ENCODE measurements at regions not wholly inside any gene's neighbourhood (a gene's known extent, or its start where the extent isn't known, plus 50 kb on each side); places are given as distances from the start of the nearest gene placed in this dataset.

GRCh38 chr2:103525756-103526155 is 763.9 kb downstream of the TMEM182 start:
- no CpG with 5 or more reads among the region's 2 CpGs for WGBS (ENCODE audit: insufficient coverage, insufficient read length)
- no peaks in the 10 kb centered on the region for H3K27me3 ChIP-seq (ENCODE audit: control insufficient read depth, insufficient read depth, low read length)
- no peak overlapping the region for H3K27ac ChIP-seq (ENCODE audit: low read length)
- no peaks in the 10 kb centered on the region for H3K36me3 ChIP-seq (ENCODE audit: control insufficient read depth, insufficient read depth, low read length)
- DNase-seq (ENCODE audit: low read depth, low spot score): no peak
- no peaks in the 10 kb centered on the region for H3K4me1 ChIP-seq (ENCODE audit: control insufficient read depth, insufficient read depth, low read length)
- H3K9me3 ChIP-seq (ENCODE audit: control insufficient read depth, insufficient read depth, low read length): no peaks in the 10 kb centered on the region
- no peak overlapping the region for H3K4me3 ChIP-seq (ENCODE audit: low read length)

GRCh38 chr2:103526757-103527156 is 764.9 kb downstream of the TMEM182 start:
- Histone ChIP-seq H3K36me3 (ENCODE audit: control insufficient read depth, insufficient read depth, low read length) (no peaks in the 10 kb centered on the region), H3K4me3 (ENCODE audit: low read length) (no peak overlapping the region), H3K9me3 (ENCODE audit: control insufficient read depth, insufficient read depth, low read length) (no peaks in the 10 kb centered on the region), H3K27ac (ENCODE audit: low read length) (no peak overlapping the region), H3K27me3 (ENCODE audit: control insufficient read depth, insufficient read depth, low read length) (no peaks in the 10 kb centered on the region), H3K4me1 (ENCODE audit: control insufficient read depth, insufficient read depth, low read length) (no peaks in the 10 kb centered on the region)
- WGBS (ENCODE audit: insufficient coverage, insufficient read length): no CpG with 5 or more reads among the region's 9 CpGs
- no peak for DNase-seq (ENCODE audit: low read depth, low spot score)

DNA sequence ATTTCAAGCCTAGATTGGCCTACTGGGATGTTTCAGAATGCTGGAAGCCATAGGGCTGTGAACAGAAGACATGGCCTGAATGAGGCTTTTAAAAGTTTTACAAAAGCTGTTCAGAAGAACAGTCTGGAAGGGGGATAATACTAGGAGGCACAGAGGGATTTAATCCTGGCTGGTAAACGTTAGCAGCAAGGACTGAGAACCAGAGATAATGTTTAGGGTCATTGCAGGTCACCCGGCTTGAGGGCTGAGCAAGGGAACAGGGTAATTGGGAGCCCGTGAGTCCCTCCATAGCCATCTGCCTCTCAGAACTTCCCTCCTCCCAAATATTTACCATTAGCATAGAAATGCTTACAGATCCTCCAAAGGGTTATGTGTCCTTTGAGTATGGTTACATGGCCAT is 765.4 kb downstream of the TMEM182 start:
- WGBS (ENCODE audit: insufficient coverage, insufficient read length): no CpG with 5 or more reads among the region's 3 CpGs
- DNase-seq (ENCODE audit: low read depth, low spot score): no peak
- H3K9me3 ChIP-seq (ENCODE audit: control insufficient read depth, insufficient read depth, low read length): no peaks in the 10 kb centered on the region
- no peak overlapping the region for H3K4me3 ChIP-seq (ENCODE audit: low read length)
- no peak overlapping the region for H3K27ac ChIP-seq (ENCODE audit: low read length)
- H3K36me3 ChIP-seq (ENCODE audit: control insufficient read depth, insufficient read depth, low read length): no peaks in the 10 kb centered on the region
- no peaks in the 10 kb centered on the region for H3K4me1 ChIP-seq (ENCODE audit: control insufficient read depth, insufficient read depth, low read length)
- H3K27me3 ChIP-seq (ENCODE audit: control insufficient read depth, insufficient read depth, low read length): no peaks in the 10 kb centered on the region

DNA sequence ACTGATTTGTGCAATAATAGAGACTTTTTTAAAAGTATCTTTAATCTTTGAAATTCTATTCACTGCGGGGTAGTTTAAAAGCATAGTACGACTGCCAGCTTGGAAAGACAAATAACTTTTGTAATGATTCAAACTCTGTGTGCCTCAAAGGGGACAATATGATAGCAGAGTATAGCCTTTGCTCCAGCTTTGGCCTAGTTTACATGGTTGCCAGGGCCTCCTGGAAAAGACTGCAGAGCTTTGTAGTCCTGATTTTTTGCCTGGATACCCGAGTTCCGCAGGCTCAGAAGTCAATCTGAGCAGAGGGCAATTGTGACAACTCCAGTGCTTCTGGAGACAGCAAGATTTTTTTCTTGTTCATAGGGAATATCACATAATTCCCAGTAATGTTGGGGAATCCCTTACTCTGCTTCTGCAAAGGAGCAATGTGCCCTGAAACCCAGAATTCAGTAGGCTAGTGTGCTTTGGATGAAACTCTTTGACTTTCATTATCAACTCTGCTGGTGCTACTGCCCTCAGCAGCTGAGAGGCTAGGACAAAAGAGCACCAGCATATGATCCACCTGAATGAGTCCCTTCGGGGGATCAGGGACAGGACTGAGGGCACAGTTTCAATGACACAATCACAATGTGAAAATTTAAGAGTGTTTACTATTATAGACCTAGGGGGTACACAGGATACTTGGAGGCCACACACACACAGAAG is 768.1 kb downstream of the TMEM182 start:
- DNase-seq (ENCODE audit: low read depth, low spot score): no peak
- no CpG with 5 or more reads among the region's 5 CpGs for WGBS (ENCODE audit: insufficient coverage, insufficient read length)
- H3K9me3 ChIP-seq (ENCODE audit: control insufficient read depth, insufficient read depth, low read length): no peaks in the 10 kb centered on the region

DNA sequence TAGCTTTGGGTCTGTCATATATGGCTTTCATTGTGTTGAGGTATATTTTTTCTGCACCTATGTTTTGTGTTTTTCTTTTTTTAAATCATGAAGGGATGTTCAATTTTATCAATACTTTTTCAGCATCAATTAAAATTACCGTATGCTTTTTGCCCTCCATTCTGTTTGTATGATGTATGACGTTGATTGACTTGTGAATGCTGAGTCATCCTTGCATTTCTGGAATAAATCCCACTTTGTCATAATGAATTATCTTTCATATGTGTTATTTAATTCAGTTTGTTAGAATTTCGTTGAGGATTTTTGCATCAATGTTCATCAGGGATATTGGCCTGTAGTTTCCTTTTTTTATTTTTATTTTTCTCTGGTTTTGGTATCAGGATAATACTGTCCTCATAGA is 790.9 kb downstream of the TMEM182 start:
- no peak for DNase-seq (ENCODE audit: low read depth, low spot score)
- Histone ChIP-seq H3K4me1 (ENCODE audit: control insufficient read depth, insufficient read depth, low read length) (no peaks in the 10 kb centered on the region), H3K9me3 (ENCODE audit: control insufficient read depth, insufficient read depth, low read length) (no peaks in the 10 kb centered on the region), H3K27me3 (ENCODE audit: control insufficient read depth, insufficient read depth, low read length) (no peaks in the 10 kb centered on the region), H3K36me3 (ENCODE audit: control insufficient read depth, insufficient read depth, low read length) (no peaks in the 10 kb centered on the region), H3K4me3 (ENCODE audit: low read length) (no peak overlapping the region), H3K27ac (ENCODE audit: low read length) (no peak overlapping the region)
- WGBS (ENCODE audit: insufficient coverage, insufficient read length): no CpG with 5 or more reads among the region's 3 CpGs

More for the DNA sequence above, 768.1 kb downstream of the TMEM182 start:
- Histone ChIP-seq H3K4me1 (ENCODE audit: control insufficient read depth, insufficient read depth, low read length) (no peaks in the 10 kb centered on the region), H3K27ac (ENCODE audit: low read length) (no peak overlapping the region), H3K36me3 (ENCODE audit: control insufficient read depth, insufficient read depth, low read length) (no peaks in the 10 kb centered on the region), H3K27me3 (ENCODE audit: control insufficient read depth, insufficient read depth, low read length) (no peaks in the 10 kb centered on the region), H3K4me3 (ENCODE audit: low read length) (no peak overlapping the region)

GRCh38 chr2:103594823-103595222 is 833.0 kb downstream of the TMEM182 start:
- DNase-seq (ENCODE audit: low read depth, low spot score): no peak
- no CpG with 5 or more reads among the region's 3 CpGs for WGBS (ENCODE audit: insufficient coverage, insufficient read length)
- no peaks in the 10 kb centered on the region for H3K36me3 ChIP-seq (ENCODE audit: control insufficient read depth, insufficient read depth, low read length)
- H3K9me3 ChIP-seq (ENCODE audit: control insufficient read depth, insufficient read depth, low read length): no peaks in the 10 kb centered on the region; the same call in 1 of the 2 replicates
- H3K27me3 ChIP-seq (ENCODE audit: control insufficient read depth, insufficient read depth, low read length): no peaks in the 10 kb centered on the region
- H3K4me3 ChIP-seq (ENCODE audit: low read length): no peak overlapping the region
- no peak overlapping the region for H3K27ac ChIP-seq (ENCODE audit: low read length)
- no peaks in the 10 kb centered on the region for H3K4me1 ChIP-seq (ENCODE audit: control insufficient read depth, insufficient read depth, low read length)

GRCh38 chr2:103605071-103605780 is 843.4 kb downstream of the TMEM182 start:
- WGBS (ENCODE audit: insufficient coverage, insufficient read length): no CpG with 5 or more reads among the region's 7 CpGs
- H3K4me1 ChIP-seq (ENCODE audit: control insufficient read depth, insufficient read depth, low read length): no peaks in the 10 kb centered on the region
- no peaks in the 10 kb centered on the region for H3K36me3 ChIP-seq (ENCODE audit: control insufficient read depth, insufficient read depth, low read length)
- no peaks in the 10 kb centered on the region for H3K9me3 ChIP-seq (ENCODE audit: control insufficient read depth, insufficient read depth, low read length)
- no peak for DNase-seq (ENCODE audit: low read depth, low spot score)
- H3K4me3 ChIP-seq (ENCODE audit: low read length): no peak overlapping the region
- no peak overlapping the region for H3K27ac ChIP-seq (ENCODE audit: low read length)
- no peaks in the 10 kb centered on the region for H3K27me3 ChIP-seq (ENCODE audit: control insufficient read depth, insufficient read depth, low read length)

- Histone ChIP-seq H3K4me3 (ENCODE audit: low read length) (no peak overlapping the region), H3K27me3 (ENCODE audit: control insufficient read depth, insufficient read depth, low read length) (no peaks in the 10 kb centered on the region)
- WGBS (ENCODE audit: insufficient coverage, insufficient read length): no CpG with 5 or more reads among the region's 5 CpGs
Observed at GRCh38 chr2:103615611-103616105, 853.8 kb downstream of the TMEM182 start.

GRCh38 chr2:103616891-103617290 is 855.1 kb downstream of the TMEM182 start:
- Histone ChIP-seq H3K9me3 (ENCODE audit: control insufficient read depth, insufficient read depth, low read length) (no peaks in the 10 kb centered on the region), H3K36me3 (ENCODE audit: control insufficient read depth, insufficient read depth, low read length) (0 out of 2 replicates have a peak, but pooled peaks cover 2% of the 10 kb centered on the region), H3K27ac (ENCODE audit: low read length) (no peak overlapping the region), H3K27me3 (ENCODE audit: control insufficient read depth, insufficient read depth, low read length) (no peaks in the 10 kb centered on the region), H3K4me3 (ENCODE audit: low read length) (no peak overlapping the region), H3K4me1 (ENCODE audit: control insufficient read depth, insufficient read depth, low read length) (no peaks in the 10 kb centered on the region)
- no CpG with 5 or more reads among the region's 4 CpGs for WGBS (ENCODE audit: insufficient coverage, insufficient read length)
- no peak for DNase-seq (ENCODE audit: low read depth, low spot score)

More at GRCh38 chr2:103615611-103616105, 853.8 kb downstream of the TMEM182 start:
- DNase-seq (ENCODE audit: low read depth, low spot score): no peak
- H3K27ac ChIP-seq (ENCODE audit: low read length): no peak overlapping the region
- H3K9me3 ChIP-seq (ENCODE audit: control insufficient read depth, insufficient read depth, low read length): no peaks in the 10 kb centered on the region
- H3K4me1 ChIP-seq (ENCODE audit: control insufficient read depth, insufficient read depth, low read length): no peaks in the 10 kb centered on the region
- H3K36me3 ChIP-seq (ENCODE audit: control insufficient read depth, insufficient read depth, low read length): 0 out of 2 replicates have a peak, but pooled peaks cover 2% of the 10 kb centered on the region

DNA sequence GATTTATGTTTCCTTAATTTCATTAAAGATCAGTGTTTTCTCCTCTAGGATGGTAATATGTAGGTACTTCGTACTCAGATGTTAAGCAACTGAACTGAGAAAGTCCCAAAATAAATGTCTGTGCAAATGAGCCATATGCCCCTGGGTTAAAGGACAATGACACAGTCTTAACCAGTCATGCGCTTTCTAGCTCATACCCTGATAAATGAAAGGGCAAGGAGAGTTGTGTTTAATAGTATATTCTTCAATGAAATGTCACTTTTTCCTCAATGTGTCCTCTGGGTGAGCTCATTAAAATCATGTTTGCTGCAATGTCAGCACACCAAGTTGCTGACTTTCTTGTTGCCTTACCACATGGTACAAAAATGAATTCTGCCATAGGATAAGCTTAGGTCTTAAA is 856.3 kb downstream of the TMEM182 start:
- Histone ChIP-seq H3K36me3 (ENCODE audit: control insufficient read depth, insufficient read depth, low read length) (0 out of 2 replicates have a peak, but pooled peaks cover 2% of the 10 kb centered on the region), H3K27ac (ENCODE audit: low read length) (no peak overlapping the region), H3K4me3 (ENCODE audit: low read length) (no peak overlapping the region), H3K4me1 (ENCODE audit: control insufficient read depth, insufficient read depth, low read length) (no peaks in the 10 kb centered on the region), H3K9me3 (ENCODE audit: control insufficient read depth, insufficient read depth, low read length) (no peaks in the 10 kb centered on the region), H3K27me3 (ENCODE audit: control insufficient read depth, insufficient read depth, low read length) (no peaks in the 10 kb centered on the region)
- WGBS (ENCODE audit: insufficient coverage, insufficient read length): no CpG with 5 or more reads among the region's 2 CpGs
- no peak for DNase-seq (ENCODE audit: low read depth, low spot score)

Data from iPS DF 6.9 (cell line).